CD14-positive monocyte (primary cell): ENCODE measurements at regions not wholly inside any gene's neighbourhood (a gene's known extent, or its start where the extent isn't known, plus 50 kb on each side); places are given as distances from the start of the nearest gene placed in this dataset.

Experiments
- DNase-seq, 3 donors: peaks; one replicate each; pipeline ENCODE4 v3.0.0-alpha.2; 2011 to 2022
- H2AFZ ChIP-seq: 2 replicates; pipeline ENCODE4 v1.6.0; 2012; ENCODE audit warnings: mild to moderate bottlenecking, low read depth, low read length, inconsistent platforms; ENCODE audit not compliant: insufficient read depth, poor library complexity, severe bottlenecking
- H3K27ac ChIP-seq, 2 donors: 1 replicate in 1 of 2; 2 replicates in 1 of 2; pipeline ENCODE4 v1.5.1; 2012 to 2013; ENCODE audit warnings: low read length in 2 of 2, control low read depth in 1 of 2, inconsistent platforms in 1 of 2, low read depth in 1 of 2, mild to moderate bottlenecking in 1 of 2
- H3K27me3 ChIP-seq, 2 donors: one replicate each; pipeline versions ENCODE4 v1.6.0 to v1.6.1; 2011 to 2013; ENCODE audit warnings: low read length in 2 of 2; ENCODE audit not compliant: control insufficient read depth in 2 of 2, insufficient read depth in 2 of 2
- H3K36me3 ChIP-seq, 2 donors: replicated peaks in 1 of 2; 1 replicate in 1 of 2; 2 replicates in 1 of 2; pipeline versions ENCODE4 v1.5.1 to v1.6.1; 2012 to 2013; ENCODE audit warnings: low read length in 2 of 2, control low read depth in 1 of 2, inconsistent platforms in 1 of 2, mild to moderate bottlenecking in 1 of 2; ENCODE audit not compliant: insufficient read depth in 2 of 2, control insufficient read depth in 1 of 2
- H3K4me1 ChIP-seq, 2 donors: 1 replicate in 1 of 2; 2 replicates in 1 of 2; pipeline versions ENCODE4 v1.5.1 to v1.6.1; 2012 to 2013; ENCODE audit warnings: low read length in 2 of 2, control low read depth in 1 of 2, inconsistent platforms in 1 of 2, mild to moderate bottlenecking in 1 of 2, moderate library complexity in 1 of 2; ENCODE audit not compliant: insufficient read depth in 2 of 2, control insufficient read depth in 1 of 2
- H3K4me2 ChIP-seq: replicated peaks from 2 replicates; pipeline ENCODE3; 2012; ENCODE audit warnings: low read length, moderate library complexity, mild to moderate bottlenecking; ENCODE audit not compliant: poor library complexity, severe bottlenecking; ENCODE audit errors: extremely low read depth
- H3K4me3 ChIP-seq, 3 experiments: fragments of 200-600 bp in 1 of 3; sonication (generic) in 1 of 3; replicated peaks in 1 of 3; 1 replicate in 2 of 3; 2 replicates in 1 of 3; pipeline ENCODE4 v1.5.1; 2011 to 2013; ENCODE audit warnings: low read length in 3 of 3, mild to moderate bottlenecking in 3 of 3, control low read depth in 2 of 3, low read depth in 2 of 3, inconsistent platforms in 1 of 3, moderate library complexity in 1 of 3
- H3K79me2 ChIP-seq: 2 replicates; pipeline ENCODE4 v1.6.0; 2012; ENCODE audit warnings: mild to moderate bottlenecking, control low read depth, inconsistent platforms, low read length, moderate library complexity; ENCODE audit not compliant: insufficient read depth
- H3K9ac ChIP-seq: 2 replicates; pipeline ENCODE4 v1.6.0; 2017; ENCODE audit warnings: low read length, mild to moderate bottlenecking; ENCODE audit not compliant: insufficient read depth, poor library complexity, severe bottlenecking
- H3K9me3 ChIP-seq, 2 donors: replicated peaks in 1 of 2; 1 replicate in 1 of 2; 2 replicates in 1 of 2; pipeline versions ENCODE4 v1.5.1 to v1.6.1; 2012 to 2013; ENCODE audit warnings: low read length in 2 of 2, control low read depth in 1 of 2; ENCODE audit not compliant: control insufficient read depth in 1 of 2, insufficient read depth in 1 of 2
- H4K20me1 ChIP-seq: 2 replicates; pipeline ENCODE4 v1.6.0; 2012; ENCODE audit warnings: mild to moderate bottlenecking, low read length, control low read depth, moderate library complexity; ENCODE audit not compliant: insufficient read depth
- H3K27ac Mint-ChIP-seq, 7 donors: one replicate each; pipeline ENCODE4 v1.8.0; 2020; ENCODE audit warnings: mild to moderate bottlenecking in 7 of 7, mixed read lengths in 7 of 7, moderate library complexity in 6 of 7, inconsistent platforms in 2 of 7
- H3K27me3 Mint-ChIP-seq, 3 donors: one replicate each; pipeline ENCODE4 v1.8.0; 2021 to 2022; ENCODE audit warnings: low read depth in 3 of 3, mild to moderate bottlenecking in 3 of 3, mixed read lengths in 3 of 3, moderate library complexity in 3 of 3, inconsistent platforms in 1 of 3
- H3K36me3 Mint-ChIP-seq, 2 donors: one replicate each; pipeline ENCODE4 v1.8.0; 2020; ENCODE audit warnings: mixed read lengths in 2 of 2, inconsistent platforms in 1 of 2, mild to moderate bottlenecking in 1 of 2
- H3K4me1 Mint-ChIP-seq: one replicate; pipeline ENCODE4 v1.8.0; 2020; ENCODE audit warnings: mild to moderate bottlenecking, mixed read lengths
- H3K4me3 Mint-ChIP-seq, 2 donors: one replicate each; pipeline ENCODE4 v1.8.0; 2020; ENCODE audit warnings: mild to moderate bottlenecking in 2 of 2, mixed read lengths in 2 of 2, moderate library complexity in 1 of 2
- H3K9me3 Mint-ChIP-seq, 7 donors: one replicate each; pipeline ENCODE4 v1.8.0; 2020 to 2022; ENCODE audit warnings: mixed read lengths in 7 of 7, mild to moderate bottlenecking in 6 of 7, moderate library complexity in 6 of 7, inconsistent platforms in 2 of 7
- CTCF ChIP-seq: fragments of 200-600 bp; IDR thresholded peaks from one replicate; pipeline ENCODE4 v1.8.0; 2022; ENCODE audit warnings: antibody characterized with exemption, mild to moderate bottlenecking
- WGBS: methylation state at CpG from one replicate; pipeline ENCODE4 v1.1.5; 2013; ENCODE audit warnings: missing lambda C conversion rate; ENCODE audit not compliant: insufficient coverage; 5-methylcytosine and 5-hydroxymethylcytosine counted together
- intact Hi-C, 2 donors: fragments of 100-400 bp; cut with micrococcal nuclease; formaldehyde crosslinking; loops; one replicate each; pipeline versions ENCODE4 v1.15.0 to v1.15.1; 2023

DNA sequence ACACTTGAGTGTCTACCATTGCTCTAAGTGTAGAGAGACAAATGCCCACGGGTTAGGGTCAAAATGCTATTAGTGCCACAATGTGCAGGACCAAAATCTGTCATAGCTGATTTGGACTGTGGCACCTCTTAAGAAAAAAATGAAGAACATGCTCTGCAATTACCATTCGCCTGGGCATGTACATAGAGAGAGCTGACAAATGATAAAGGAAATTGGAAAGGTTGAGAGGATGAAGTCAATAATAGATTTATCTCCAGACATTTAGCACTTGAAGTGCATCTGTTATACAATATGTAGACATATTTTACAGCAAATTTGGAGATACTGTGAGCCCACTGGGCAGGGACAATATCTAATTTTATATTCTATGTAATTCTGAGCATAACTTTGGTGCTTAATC, 804.4 kb downstream of the SATB2 start:
- Histone ChIP-seq H3K4me2 (no peak overlapping the region), H3K27ac (no peak overlapping the region), H3K9me3 (no peaks in the 10 kb centered on the region), H3K4me3 (no peak overlapping the region), H3K27me3 (no peaks in the 10 kb centered on the region), H3K36me3 (no peaks in the 10 kb centered on the region), H3K4me1 (no peaks in the 10 kb centered on the region), H3K9ac (no peak overlapping the region), H2AFZ (no peak overlapping the region), H3K79me2 (no peaks in the 10 kb centered on the region), H4K20me1 (no peaks in the 10 kb centered on the region)
- no peaks in the 10 kb centered on the region for H3K36me3 Mint-ChIP-seq
- no peaks in the 10 kb centered on the region for H3K27me3 Mint-ChIP-seq
- intact Hi-C loops: no loop called here
- WGBS: 70% methylated on average over 1 of the region's 2 CpGs
- H3K4me3 Mint-ChIP-seq: no peak overlapping the region
- no peaks in the 10 kb centered on the region for H3K4me1 Mint-ChIP-seq
- no peak for DNase-seq
- H3K27ac Mint-ChIP-seq: no peak overlapping the region
- peaks cover 0 to 1% (median 0%) of the 10 kb centered on the region in 7 donors for H3K9me3 Mint-ChIP-seq
- no peak for TF ChIP-seq CTCF

- Mint-ChIP-seq H3K9me3 (peaks cover 0 to 2% (median 0%) of the 10 kb centered on the region in 7 donors), H3K27ac (no peak overlapping the region), H3K36me3 (no peaks in the 10 kb centered on the region), H3K27me3 (no peaks in the 10 kb centered on the region), H3K4me3 (no peak overlapping the region), H3K4me1 (no peaks in the 10 kb centered on the region)
- H3K27me3 ChIP-seq: no peaks in the 10 kb centered on the region
- H3K36me3 ChIP-seq: no peaks in the 10 kb centered on the region
- no peaks in the 10 kb centered on the region for H3K9me3 ChIP-seq
- H3K4me3 ChIP-seq: no peak overlapping the region
- H3K27ac ChIP-seq: no peak overlapping the region
- DNase-seq: no peak
- intact Hi-C loops: no loop called here
- no peak overlapping the region for H3K4me2 ChIP-seq
- H4K20me1 ChIP-seq: no peaks in the 10 kb centered on the region
- H3K4me1 ChIP-seq: no peaks in the 10 kb centered on the region
- WGBS: no CpG with 5 or more reads among the region's 1 CpG
- TF ChIP-seq CTCF: no peak
- no peak overlapping the region for H2AFZ ChIP-seq
- H3K79me2 ChIP-seq: no peaks in the 10 kb centered on the region
- H3K9ac ChIP-seq: no peak overlapping the region
Observed at GRCh38 chr2:198652461-198652860, 805.3 kb downstream of the SATB2 start.
